ENCODE measurements at regions not wholly inside any gene's neighbourhood (a gene's known extent, or its start where the extent isn't known, plus 50 kb on each side); places are given as distances from the start of the nearest gene placed in this dataset.

DNA sequence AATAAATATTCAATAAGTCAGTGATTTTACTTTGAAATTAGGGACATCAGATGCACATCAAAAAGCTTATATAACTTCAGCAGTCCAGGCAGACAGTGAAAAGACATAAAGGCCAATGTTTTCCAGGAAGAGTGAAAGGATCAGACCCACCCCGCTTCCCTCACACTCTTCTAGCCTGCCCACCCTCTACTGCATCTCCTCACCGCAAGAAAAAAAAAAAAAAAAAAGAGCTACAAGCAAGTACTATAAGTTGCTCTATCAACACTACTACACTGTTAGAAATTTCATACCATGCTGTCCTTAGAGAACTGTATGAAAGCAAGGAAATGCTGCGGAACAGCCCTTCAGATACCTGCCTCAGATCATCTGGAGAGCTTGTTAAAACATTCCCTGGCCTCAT, 240.8 kb downstream of the ZEB2 start:
- no peak for DNase-seq

DNA sequence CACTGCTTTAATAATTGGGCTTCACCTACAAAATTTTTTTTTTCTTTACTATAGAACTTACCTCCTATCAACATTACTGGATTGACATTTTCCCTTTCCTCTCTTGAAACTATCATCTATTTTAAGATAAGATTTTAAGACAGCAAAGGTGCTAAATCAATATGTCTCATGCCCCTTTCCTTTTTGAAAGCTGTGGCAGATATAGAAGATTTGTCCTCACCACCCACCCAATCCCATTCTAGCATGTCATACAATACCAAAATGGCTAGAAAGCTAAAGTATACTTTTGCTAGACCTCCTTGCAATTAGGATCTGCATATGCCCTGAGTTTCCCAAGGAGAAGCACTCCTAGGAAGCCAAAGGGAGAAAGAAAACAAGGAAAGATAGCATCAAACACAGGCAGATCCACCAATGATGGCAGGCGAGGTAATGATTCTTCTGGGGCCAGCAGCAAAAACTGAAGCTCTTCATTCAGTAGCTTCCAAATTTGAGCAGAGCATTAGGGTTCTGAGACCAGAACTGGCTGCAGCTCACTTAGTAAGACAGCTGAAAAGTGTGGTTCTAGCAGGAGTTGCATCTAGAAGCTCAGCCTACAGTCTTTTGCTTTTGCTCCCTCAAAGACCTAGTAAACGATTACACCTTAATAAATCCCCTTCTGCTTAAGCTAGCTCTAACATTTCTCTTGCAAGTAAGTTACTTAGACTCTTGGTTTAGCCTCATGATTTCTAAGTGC, 242.1 kb downstream of the ZEB2 start:
- DNase-seq: no peak

DNA sequence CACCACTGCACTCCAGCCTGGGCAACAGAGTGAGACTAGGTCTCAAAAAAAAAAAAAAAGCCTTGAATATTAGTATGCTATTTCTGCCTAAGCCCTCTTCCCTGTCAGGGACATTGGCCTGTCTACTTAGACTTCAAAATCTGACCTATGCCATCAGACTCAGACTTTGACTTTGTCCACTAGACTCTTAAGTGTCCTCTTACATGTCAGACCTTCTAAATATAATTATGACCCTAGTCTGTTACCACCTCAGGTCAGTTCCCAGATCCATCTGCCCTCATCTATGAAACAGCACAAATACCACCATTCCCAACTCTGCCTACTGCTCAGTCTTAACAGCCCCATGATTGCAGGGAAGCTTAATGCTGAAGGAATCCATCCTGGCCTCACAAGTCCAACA, 244.6 kb downstream of the ZEB2 start:
- DNase-seq: no peak

DNA sequence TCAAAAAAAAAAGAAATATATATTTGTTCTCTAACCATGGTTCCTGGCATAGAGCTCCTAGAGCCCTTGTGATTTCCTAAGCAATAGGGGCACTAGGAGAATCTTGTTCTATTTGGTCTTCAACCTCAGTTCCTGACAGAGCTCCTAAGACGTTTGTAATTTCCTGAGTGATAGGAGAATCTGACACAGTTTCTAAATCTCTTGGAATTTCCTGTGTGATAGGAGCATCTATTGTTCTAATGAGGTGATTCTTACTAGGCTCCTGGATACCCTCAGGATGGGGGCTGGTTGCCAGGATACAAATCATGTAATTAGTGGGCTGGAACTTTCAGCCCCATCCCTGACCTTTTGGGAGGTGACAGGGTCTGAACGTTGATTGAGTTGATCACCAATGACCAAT, 245.8 kb downstream of the ZEB2 start:
- peak; percentile 5 for DNase-seq

DNA sequence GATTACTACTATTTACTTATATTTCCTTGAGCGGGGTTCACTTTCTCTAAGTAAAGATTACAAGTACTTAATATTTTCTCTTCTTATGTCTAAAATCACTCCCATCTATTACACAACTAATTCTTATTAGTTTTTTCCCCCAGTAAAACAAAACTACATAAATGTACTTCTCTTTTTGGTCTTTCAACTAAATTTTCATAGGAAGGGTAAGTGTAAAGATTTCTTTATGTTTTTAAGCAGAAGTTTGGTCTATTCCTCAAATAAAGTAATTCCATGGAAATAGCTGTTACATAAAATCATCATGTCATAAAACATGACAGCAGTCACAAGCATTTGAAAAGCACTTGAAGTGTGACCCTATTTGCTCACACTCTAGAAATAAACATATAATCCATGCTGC, 249.0 kb downstream of the ZEB2 start:
- DNase-seq: no peak

DNA sequence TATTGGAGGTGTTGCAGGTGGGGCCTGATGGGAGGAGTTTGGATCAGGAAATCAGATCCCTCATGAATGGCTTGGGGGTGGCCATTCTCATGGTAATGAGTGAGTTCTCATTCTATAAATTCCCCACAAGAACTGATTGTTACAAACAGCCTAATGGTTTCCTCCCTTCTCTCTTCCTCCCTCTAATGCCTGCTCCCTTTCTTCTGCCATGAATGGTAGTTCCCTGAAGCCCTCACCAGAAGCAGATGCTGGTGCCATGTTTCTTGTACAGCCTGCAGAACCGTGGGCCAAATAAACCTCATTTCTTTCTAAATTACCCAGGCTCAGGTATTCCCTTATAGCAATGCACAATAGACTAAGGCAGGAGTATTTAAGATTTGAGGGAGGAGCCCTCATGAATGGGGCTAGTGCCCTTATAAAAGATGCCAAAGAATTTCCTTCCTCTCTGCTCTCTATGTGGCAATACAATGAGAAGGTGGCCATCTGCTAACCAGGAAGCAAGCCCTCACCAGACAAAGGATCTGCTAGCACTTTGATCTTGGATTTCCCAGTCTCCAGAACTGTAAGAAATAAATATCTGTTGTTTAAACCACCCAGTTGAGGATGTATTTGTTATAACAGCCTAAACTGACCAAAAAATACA, 251.8 kb downstream of the ZEB2 start:
- no peak for DNase-seq

DNA sequence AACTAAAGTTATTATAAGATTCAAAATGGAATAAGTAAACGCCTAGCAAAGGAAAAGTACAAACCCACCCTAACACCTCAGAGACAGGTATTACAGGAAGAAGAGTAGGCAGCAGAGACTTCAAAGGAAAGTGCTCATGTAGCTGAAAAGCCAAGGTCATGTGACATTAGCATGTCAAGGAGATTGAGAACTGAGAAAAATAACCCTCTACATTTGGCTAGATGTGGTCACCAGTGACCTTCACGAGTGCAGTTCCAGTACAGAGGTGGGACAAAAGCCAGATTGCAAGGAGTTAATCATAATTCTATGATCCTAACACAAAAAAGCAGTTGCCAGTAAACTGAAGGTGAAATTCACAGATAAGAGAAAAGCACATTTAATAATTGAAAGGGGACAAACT, 252.7 kb downstream of the ZEB2 start:
- DNase-seq: no peak

DNA sequence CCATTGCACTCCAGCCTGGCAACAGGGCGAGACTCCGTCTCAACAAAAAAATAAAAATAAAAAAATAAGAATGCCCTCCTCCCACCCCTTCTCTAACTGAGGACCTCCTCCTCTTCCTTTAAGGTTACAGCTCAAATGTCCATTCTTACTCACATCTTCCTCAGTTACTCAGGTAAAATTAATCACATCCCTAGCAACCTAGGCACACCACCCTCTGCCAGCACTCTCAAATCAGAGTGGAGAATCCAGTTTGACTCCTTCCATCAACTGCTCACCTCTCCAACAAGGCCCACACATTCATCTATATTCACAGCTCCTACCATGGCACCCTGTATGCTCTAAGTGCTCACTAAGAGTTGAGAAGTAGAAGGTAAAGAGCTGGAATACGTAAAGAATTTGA, 254.3 kb downstream of the ZEB2 start:
- DNase-seq: no peak

DNA sequence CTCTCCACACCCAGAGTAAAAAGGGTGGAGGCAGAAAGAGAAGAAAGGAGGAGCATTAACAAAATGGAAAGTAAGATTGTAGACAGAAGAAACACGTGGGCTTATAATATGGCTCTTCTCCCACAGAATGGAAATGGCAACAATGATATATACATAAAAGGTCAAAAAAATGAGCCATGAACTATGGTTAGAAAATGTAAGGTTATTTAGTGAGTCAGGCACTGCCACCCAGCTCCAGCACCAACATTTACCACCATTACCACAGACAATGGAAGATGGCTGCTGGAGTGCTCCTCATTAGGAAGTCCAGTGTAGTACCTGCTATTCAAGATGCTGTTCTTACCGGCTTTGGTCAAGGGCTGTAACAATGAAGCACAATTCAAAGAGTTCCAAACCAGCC, 258.0 kb downstream of the ZEB2 start:
- DNase-seq: no peak

DNA sequence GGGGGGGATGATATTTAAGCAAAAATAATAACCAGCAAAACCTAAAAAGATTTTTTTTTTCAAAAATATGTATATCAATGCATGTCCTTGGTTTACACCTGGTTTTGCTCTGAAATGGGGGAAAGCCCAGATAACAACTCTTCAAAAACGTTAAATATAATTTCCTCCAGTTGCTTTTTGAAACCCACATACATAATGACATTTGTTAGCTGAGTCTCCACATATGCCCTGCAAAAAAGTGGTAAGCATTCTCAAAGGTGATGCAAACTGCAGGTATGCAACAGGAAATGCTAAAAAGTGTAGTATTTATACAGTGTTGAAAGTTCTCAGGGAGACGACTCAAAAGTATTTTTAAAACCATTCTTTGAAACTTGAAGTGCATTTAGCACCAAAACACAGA, 258.6 kb downstream of the ZEB2 start:
- DNase-seq: no peak

DNA sequence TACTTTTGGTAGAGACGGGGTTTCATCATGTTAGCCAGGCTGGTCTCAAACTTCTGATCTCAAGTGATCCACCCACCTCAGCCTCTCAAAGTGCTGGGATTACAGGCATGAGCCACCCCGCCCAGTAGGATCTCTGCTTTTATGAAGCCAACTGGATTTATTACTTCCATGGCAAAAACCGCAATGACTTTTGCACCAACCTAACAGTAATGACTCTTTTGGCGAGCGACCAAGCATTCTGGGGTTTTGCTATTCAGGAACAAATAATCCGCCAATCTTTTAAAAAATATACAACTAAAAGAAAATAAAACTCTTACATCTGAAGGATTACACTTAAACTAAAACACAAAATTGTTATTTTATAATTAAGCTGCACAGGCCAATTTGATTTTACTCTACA, 260.6 kb downstream of the ZEB2 start:
- DNase-seq: no peak

DNA sequence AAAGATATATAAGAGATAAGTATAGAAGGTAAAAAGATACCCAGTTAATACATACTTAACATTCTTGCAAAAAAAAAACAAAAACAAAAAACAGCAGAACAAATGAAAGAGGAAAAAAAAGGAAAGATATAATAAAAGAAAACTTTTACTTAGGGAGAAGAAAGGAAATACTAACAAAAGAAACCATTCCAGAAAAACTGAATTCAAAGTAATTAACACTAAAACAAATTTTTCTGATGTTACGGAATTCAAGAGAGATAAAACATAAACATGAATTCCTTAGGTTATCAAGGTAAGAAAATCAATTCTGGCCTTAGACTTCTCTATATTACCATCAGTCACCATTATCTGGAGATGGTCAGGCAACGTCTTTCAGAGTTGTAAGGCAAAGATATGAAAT, 261.8 kb downstream of the ZEB2 start:
- DNase-seq: no peak

DNA sequence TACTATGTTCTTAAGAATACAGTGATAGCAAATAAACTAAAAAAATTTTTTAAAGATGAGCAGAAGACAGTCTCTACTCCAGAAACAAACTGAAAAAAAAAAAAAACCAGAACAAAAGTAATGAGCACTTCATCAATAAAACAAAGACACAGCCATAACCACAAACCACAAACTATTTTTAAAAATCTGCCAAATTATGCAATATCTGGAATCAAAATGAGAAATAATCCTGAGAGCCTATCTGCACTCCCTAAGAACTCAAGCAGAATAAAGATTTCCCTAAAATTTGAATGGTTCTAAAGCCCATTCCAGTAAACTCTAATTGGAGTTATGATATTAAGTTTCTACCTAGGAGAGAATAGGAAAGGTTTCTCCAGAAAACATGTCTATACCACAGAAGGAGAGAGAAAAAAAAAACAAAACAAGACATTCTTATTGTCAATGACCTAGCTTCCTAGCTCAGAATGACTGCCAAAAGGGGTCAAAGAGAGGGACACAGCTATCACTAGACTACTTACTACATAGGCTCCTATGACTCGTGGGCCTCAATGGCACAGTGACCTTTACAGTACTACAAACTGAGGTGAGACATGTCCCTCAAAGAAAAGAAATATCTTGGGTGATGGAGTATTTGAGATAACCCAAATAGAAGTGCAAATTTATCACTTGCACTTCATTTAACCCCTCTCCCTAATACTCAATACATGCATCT, 262.8 kb downstream of the ZEB2 start:
- DNase-seq: no peak

DNA sequence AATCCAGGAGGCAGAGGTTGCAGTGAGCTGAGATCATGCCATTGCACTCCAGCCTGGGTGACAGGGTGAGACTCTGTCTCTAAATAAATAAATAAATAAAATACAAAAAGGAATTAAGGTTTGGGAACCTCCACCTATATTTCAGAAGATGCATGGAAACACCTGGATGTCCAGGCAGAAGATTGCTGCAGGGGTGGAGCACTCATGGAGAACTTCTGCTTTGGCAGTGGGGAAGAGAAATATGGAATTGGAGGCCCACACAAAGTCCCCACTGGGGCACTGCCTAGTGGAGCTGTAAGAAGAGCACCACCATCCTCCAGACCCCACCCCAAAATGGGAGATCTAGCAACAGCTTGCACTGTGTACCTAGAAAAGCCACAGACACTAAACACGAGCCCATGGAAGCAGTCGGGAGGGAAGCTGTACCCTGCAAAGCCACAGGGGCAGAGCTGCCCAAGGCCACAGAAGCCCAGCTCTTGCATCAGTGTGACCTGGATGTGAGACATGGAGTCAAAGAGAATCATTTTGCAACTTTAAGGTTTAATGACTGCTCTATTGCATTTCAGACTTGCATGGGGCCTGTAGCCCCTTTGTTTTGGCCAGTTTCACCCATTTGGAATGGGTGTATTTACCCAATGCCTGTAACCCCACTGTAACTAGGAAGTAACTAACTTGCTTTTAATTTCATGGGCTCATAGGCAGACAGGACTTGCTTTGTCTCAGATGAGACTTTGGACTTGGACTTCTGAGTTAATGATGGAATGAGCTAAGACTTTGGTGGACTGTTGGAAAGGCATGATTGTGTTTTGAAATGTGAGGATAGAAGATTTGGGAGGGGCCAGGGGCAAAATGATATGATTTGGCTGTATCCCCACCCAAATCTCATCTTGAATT, 265.3 kb downstream of the ZEB2 start:
- DNase-seq: no peak

DNA sequence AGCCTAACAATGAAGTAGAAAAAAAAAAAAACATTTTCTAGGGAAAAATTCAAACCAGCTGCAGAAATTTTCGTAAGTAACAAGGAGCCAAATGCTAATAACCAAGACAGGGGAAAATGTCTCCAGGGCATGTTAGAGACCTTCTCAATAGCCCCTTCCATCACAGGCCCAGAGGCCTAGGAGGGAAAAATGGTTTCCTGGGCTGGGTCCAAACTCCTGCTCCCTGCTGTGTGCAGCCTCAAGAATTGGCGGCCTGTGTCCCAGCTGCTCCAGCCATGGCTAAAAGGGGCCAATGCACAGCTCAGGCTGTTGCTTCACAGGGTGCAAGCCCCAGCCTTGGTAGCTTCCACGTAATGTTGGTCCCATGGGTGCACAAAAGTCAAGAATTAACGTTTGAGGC, 266.2 kb downstream of the ZEB2 start:
- DNase-seq: no peak

DNA sequence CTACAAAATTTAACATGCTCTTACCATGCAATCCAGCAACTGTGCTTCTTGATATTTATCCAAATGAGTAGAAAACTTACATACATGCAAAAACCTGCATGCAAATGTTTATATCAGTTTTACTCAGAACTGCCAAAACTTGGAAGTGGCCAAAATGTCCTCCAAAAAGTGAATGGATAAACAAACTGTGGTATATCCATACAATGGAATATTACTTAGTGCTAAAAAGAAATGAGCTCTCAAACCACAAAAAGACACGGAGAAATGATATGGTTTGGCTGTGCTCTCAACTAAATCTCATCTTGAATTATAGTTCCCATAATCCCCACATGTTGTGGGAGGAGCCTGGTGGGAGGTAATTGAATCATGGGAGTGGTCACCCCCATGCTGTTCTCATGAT, 267.2 kb downstream of the ZEB2 start:
- no peak for DNase-seq

DNA sequence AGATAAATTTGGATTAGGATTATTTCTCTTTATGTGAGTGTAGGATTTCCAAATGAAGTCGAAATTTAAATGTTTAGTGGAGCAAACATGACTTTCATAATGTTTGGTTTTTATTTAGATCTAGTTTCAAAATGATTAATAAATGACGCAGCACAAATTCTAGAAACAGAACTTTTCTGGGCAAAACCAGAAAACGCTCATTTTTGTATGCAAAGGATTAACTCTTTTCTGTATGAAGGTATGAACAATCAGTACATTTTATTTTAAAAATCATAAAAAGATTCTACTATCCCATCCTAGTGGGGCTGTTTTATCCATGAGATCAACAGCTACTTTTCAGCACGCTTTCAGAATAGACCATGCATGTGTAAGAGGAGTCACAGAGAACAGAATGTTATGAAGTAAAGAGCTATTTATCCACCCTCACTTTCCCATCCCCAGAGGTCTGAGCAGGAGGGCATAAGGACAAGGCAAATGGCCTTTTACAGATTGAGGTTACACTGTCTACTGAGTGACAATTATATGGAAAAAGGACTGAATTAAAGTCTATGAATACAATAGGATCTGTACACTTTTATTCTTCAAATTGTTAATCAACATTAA, 270.8 kb downstream of the ZEB2 start:
- DNase-seq: no peak

DNA sequence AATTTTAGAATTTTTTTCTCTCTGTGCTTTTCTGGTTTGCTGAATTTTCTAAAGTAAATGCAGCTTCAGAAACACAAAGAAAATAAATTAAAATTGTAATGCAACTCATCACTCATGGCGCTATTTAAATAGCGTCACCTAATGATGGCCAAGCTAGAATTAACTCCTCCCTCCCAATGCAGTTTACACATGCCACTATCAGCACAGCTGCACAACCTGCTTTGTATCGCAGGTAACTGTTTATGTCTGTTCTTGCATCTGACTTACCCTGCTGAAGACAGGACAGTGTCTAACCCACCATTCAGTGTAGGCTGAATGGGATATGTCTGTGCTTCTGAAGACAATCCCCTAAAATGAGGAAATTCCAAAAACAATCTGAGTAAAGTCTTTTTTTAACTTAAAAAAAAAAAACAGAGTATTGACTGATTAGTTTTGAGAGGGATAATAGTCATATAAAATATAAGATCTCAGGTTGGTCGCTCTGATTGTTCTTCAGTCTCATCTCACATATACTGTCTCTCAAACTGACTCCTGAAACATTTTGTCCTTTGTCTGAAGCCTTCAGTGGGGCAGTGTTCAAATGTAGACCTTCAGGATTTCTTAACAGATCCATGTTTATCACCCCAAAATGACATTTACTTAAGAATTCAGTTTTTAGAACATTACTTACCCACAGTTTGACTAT, 271.4 kb downstream of the ZEB2 start:
- DNase-seq: no peak

DNA sequence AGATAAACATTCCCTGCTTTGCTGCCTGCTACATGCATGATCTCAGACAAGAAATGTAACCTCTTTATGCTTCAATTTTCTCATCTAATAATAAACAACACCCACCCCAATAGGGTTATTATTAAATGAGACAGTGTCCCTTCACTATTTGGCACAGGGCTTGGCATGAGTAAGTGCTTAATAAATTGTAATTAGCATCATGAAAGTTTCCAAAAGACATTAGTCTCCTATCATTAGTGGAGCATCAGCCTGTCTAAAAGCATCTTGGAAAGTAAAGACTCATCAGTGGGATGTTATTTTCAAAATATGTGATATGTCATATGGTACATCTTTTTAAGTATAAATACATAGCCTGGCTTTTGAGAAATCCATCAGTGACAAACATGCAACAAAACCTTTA, 275.0 kb downstream of the ZEB2 start:
- no peak for DNase-seq

DNA sequence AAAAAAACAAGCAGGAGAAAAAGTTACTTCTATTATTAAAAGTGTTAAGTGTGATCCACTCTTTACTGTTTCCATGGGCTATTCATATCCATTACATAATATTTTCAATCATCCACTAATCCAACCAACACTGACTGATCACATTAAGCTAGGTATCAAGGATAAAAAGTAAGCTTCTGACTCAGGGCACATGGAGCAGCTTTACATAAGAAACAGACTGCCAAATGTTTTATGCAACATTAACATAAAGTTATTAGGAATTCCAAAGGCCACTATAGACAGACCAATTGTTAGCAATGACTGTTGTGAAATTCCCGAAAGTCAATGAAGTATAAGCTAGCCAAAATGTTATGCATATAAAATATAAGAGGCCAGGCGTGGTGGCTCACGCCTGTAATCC, 277.6 kb downstream of the ZEB2 start:
- DNase-seq: no peak

DNA sequence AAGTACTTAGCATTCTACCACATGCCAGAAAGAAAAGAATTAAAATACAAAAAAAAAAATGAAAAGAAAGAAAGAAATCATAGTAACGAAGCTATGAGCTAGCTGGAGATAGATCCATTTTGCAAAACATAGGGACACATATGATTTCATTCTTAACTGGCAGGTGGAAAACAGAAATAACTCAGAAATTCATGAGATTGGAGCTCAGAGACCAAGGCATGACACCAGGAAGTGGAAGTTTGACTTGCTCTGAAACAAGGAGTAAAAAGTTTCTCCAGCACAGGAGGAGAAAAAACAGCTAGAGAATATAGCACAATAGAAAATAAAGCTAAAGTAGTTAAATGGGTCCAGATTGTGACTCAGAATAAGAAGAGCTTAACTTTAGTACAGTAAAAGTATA, 278.1 kb downstream of the ZEB2 start:
- no peak for DNase-seq

DNA sequence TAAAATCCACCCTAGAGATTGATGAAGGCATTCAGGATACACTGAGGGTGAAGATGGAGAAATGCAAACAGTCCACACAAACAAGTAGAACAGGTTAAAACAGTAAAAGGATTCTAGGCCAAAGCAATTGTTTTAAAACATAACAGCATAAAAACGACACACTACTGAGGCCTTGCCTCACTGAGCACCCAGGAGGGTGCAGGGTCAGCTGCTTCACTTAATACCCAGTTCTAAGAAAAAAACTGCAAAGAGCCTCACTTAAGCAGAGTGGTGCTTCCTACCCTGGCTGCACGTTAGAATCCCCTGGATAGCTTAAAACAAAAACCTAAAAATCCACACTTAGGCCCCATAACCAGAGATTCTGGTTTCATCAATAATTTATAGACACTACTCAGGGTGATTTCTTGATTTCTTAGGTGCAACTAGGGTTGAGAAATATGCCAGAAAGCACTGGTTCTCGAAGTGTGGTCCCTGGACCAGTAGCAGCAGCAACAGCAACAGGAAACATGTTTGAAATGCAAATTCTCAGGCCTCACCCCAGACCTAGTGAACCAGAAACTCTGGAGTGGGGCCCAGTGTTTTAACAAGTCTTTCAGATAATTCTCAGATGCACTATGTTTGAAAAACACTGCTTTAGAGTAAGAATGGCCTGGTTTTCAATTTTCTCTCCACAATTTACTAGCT, 279.1 kb downstream of the ZEB2 start:
- DNase-seq: no peak

Measured in kidney glomerular epithelial cell (primary cell).